ENCODE measurements at regions not wholly inside any gene's neighbourhood (a gene's known extent, or its start where the extent isn't known, plus 50 kb on each side); places are given as distances from the start of the nearest gene placed in this dataset.
"Not testable (repeated sequence)": the region's sequence is repeated elsewhere in the genome, so short reads cannot be mapped to it uniquely, and the experiment has no call there.

- no peak for DNase-seq
Measured at GRCh38 chrX:125089761-125090445, 229.8 kb upstream of the TEX13C start.

GRCh38 chrX:125093852-125094251 lies 225.8 kb upstream of the TEX13C start:
- no peak for DNase-seq

GRCh38 chrX:125094901-125095300 lies 224.8 kb upstream of the TEX13C start:
- DNase-seq, result no peak

GRCh38 chrX:125096469-125096868 lies 223.2 kb upstream of the TEX13C start:
- no peak for DNase-seq

- DNase-seq, result no peak
Measured at GRCh38 chrX:125096870-125097269, 222.8 kb upstream of the TEX13C start.

GRCh38 chrX:125101971-125102755 lies 217.5 kb upstream of the TEX13C start:
- no peak for DNase-seq

- DNase-seq, result no peak
Measured at GRCh38 chrX:125103693-125104092, 216.0 kb upstream of the TEX13C start.

GRCh38 chrX:125108921-125109320 lies 210.8 kb upstream of the TEX13C start:
- DNase-seq, result no peak

GRCh38 chrX:125131164-125131563 lies 188.5 kb upstream of the TEX13C start:
- DNase-seq, result no peak

- DNase-seq, result no peak
Measured at GRCh38 chrX:125132274-125132673, 187.4 kb upstream of the TEX13C start.

- DNase-seq, result no peak
Measured at GRCh38 chrX:125137521-125137920, 182.2 kb upstream of the TEX13C start.

GRCh38 chrX:125150231-125150630 lies 169.4 kb upstream of the TEX13C start:
- no peak for DNase-seq

- no peak for DNase-seq
Measured at GRCh38 chrX:125151146-125151545, 168.5 kb upstream of the TEX13C start.

GRCh38 chrX:125152011-125152410 lies 167.7 kb upstream of the TEX13C start:
- DNase-seq, result no peak

GRCh38 chrX:125153621-125154020 lies 166.1 kb upstream of the TEX13C start:
- no peak for DNase-seq

- DNase-seq, result not testable (repeated sequence)
Measured at GRCh38 chrX:125154288-125155257, 165.1 kb upstream of the TEX13C start.

GRCh38 chrX:125155296-125156033 lies 164.2 kb upstream of the TEX13C start:
- not testable (repeated sequence) for DNase-seq

- no peak for DNase-seq
Measured at GRCh38 chrX:125170459-125170858, 149.2 kb upstream of the TEX13C start.

GRCh38 chrX:125172531-125172930 lies 147.1 kb upstream of the TEX13C start:
- DNase-seq, result no peak

GRCh38 chrX:125175991-125176584 lies 143.6 kb upstream of the TEX13C start:
- DNase-seq, result no peak

GRCh38 chrX:125193921-125194320 lies 125.8 kb upstream of the TEX13C start:
- DNase-seq, result no peak

GRCh38 chrX:125198546-125198945 lies 121.1 kb upstream of the TEX13C start:
- no peak for DNase-seq
